Keratinocyte (primary cell): ENCODE measurements at regions not wholly inside any gene's neighbourhood (a gene's known extent, or its start where the extent isn't known, plus 50 kb on each side); places are given as distances from the start of the nearest gene placed in this dataset.

Experiments used
- DNase-seq: peaks from one replicate; pipeline ENCODE4 v3.0.0-alpha.2; 2011; ENCODE audit warnings: low read depth, missing footprints, low spot score
- FAIRE-seq: peaks from 2 replicates; lab custom pipeline; 2011; peaks lifted over from hg19 to GRCh38; lab: Jason Lieb, UNC
- H2AFZ ChIP-seq: 2 replicates; pipeline ENCODE4 v1.6.0; 2012; ENCODE audit warnings: low read length, control low read depth, inconsistent platforms; ENCODE audit not compliant: control insufficient read depth
- H3K27ac ChIP-seq: 2 replicates; pipeline ENCODE4 v1.5.1; 2011; ENCODE audit warnings: low read length; ENCODE audit not compliant: control insufficient read depth, insufficient read depth
- H3K27me3 ChIP-seq: 3 replicates; pipeline ENCODE4 v1.6.0; 2011; ENCODE audit warnings: low read length; ENCODE audit not compliant: control insufficient read depth, insufficient read depth; ENCODE audit errors: extremely low read depth
- H3K36me3 ChIP-seq, 2 experiments: 2 replicates in 1 of 2; 3 replicates in 1 of 2; pipeline ENCODE4 v1.5.1; 2011; ENCODE audit warnings: low read length in 2 of 2, mild to moderate bottlenecking in 1 of 2; ENCODE audit not compliant: control insufficient read depth in 2 of 2, insufficient read depth in 2 of 2; ENCODE audit errors: extremely low read depth in 1 of 2
- H3K4me1 ChIP-seq: 3 replicates; pipeline ENCODE4 v1.5.1; 2011; ENCODE audit warnings: low read length; ENCODE audit not compliant: control insufficient read depth, insufficient read depth; ENCODE audit errors: extremely low read depth
- H3K4me2 ChIP-seq: 3 replicates; pipeline ENCODE4 v1.6.0; 2011; ENCODE audit warnings: low read depth, low read length; ENCODE audit not compliant: control insufficient read depth, insufficient read depth; ENCODE audit errors: extremely low read depth
- H3K4me3 ChIP-seq, 3 experiments: fragments of 200-600 bp in 1 of 3; sonication (generic) in 1 of 3; 2 replicates in 2 of 3; 3 replicates in 1 of 3; pipeline ENCODE4 v1.5.1; 2011 to 2016; ENCODE audit warnings: low read length in 3 of 3, mild to moderate bottlenecking in 3 of 3, control low read depth in 2 of 3, inconsistent platforms in 1 of 3, low read depth in 1 of 3, mixed read lengths in 1 of 3, mixed run types in 1 of 3, moderate library complexity in 1 of 3; ENCODE audit not compliant: control insufficient read depth in 2 of 3, insufficient read depth in 2 of 3; ENCODE audit errors: extremely low read depth in 1 of 3
- H3K79me2 ChIP-seq: 2 replicates; pipeline ENCODE4 v1.6.0; 2012; ENCODE audit warnings: low read length; ENCODE audit not compliant: control insufficient read depth, insufficient read depth
- H3K9ac ChIP-seq: 3 replicates; pipeline ENCODE4 v1.6.0; 2011; ENCODE audit warnings: low read length; ENCODE audit not compliant: control insufficient read depth, insufficient read depth; ENCODE audit errors: extremely low read depth
- H3K9me1 ChIP-seq: 3 replicates; pipeline ENCODE4 v1.6.0; 2011; ENCODE audit warnings: low read length; ENCODE audit not compliant: control insufficient read depth, insufficient read depth; ENCODE audit errors: extremely low read depth
- H3K9me3 ChIP-seq: 2 replicates; pipeline ENCODE4 v1.5.1; 2012; ENCODE audit warnings: low read depth, low read length; ENCODE audit not compliant: control insufficient read depth
- H4K20me1 ChIP-seq: 3 replicates; pipeline ENCODE4 v1.6.0; 2011; ENCODE audit warnings: low read length; ENCODE audit not compliant: control insufficient read depth, insufficient read depth; ENCODE audit errors: extremely low read depth
- EZH2 ChIP-seq: IDR thresholded peaks from one replicate; pipeline ENCODE4 v1.6.1; 2012; ENCODE audit warnings: inconsistent platforms, mild to moderate bottlenecking, low read length, moderate library complexity
- dilution Hi-C: fragments of 300-500 bp; cut with MboI; formaldehyde crosslinking; loops from one replicate; pipeline ENCODE4 v1.7.0; 2020; ENCODE audit warnings: low sequenced_read_pairs; ENCODE audit not compliant: extremely low pct_ligation_motif_present
- TF ChIP-seq, protein P1 (sequence below), 3 experiments: IDR thresholded peaks in 1 of 3; conservative IDR thresholded peaks in 1 of 3; optimal IDR thresholded peaks in 1 of 3; 2 replicates in 2 of 3; 3 replicates in 1 of 3; pipeline versions ENCODE3 to v1.5.1; 2011; ENCODE audit warnings: low read length in 3 of 3, mild to moderate bottlenecking in 3 of 3, moderate library complexity in 2 of 3, control low read depth in 1 of 3, inconsistent platforms in 1 of 3; ENCODE audit not compliant: insufficient read depth in 2 of 3; ENCODE audit errors: extremely low read depth in 1 of 3

- no peak for FAIRE-seq
- dilution Hi-C loops: no loop called here
- no peak for DNase-seq
- Histone ChIP-seq H3K9ac (no peak overlapping the region), H3K4me1 (no peaks in the 10 kb centered on the region), H2AFZ (no peak overlapping the region), H3K27me3 (no peaks in the 10 kb centered on the region), H3K27ac (no peak overlapping the region), H3K36me3 (no peaks in the 10 kb centered on the region), H4K20me1 (no peaks in the 10 kb centered on the region), H3K9me3 (no peaks in the 10 kb centered on the region), H3K9me1 (no peaks in the 10 kb centered on the region), H3K4me3 (no peak overlapping the region), H3K4me2 (no peak overlapping the region), H3K79me2 (no peaks in the 10 kb centered on the region)
- TF ChIP-seq, protein P1, sequence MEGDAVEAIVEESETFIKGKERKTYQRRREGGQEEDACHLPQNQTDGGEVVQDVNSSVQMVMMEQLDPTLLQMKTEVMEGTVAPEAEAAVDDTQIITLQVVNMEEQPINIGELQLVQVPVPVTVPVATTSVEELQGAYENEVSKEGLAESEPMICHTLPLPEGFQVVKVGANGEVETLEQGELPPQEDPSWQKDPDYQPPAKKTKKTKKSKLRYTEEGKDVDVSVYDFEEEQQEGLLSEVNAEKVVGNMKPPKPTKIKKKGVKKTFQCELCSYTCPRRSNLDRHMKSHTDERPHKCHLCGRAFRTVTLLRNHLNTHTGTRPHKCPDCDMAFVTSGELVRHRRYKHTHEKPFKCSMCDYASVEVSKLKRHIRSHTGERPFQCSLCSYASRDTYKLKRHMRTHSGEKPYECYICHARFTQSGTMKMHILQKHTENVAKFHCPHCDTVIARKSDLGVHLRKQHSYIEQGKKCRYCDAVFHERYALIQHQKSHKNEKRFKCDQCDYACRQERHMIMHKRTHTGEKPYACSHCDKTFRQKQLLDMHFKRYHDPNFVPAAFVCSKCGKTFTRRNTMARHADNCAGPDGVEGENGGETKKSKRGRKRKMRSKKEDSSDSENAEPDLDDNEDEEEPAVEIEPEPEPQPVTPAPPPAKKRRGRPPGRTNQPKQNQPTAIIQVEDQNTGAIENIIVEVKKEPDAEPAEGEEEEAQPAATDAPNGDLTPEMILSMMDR (optimal IDR thresholded peaks at IDR 0.05 in 1 of 3, IDR thresholded peaks at IDR 0.05 in 1 of 3, conservative IDR thresholded peaks at IDR 0.05 in 1 of 3; ENCODE audit: extremely low read depth in 1 of 3, insufficient read depth in 2 of 3, low read length in 3 of 3): no peak
- TF ChIP-seq EZH2: no peak
Measured at GRCh38 chr4:28211676-28212470, 1351.2 kb downstream of the STIM2 start.

DNA sequence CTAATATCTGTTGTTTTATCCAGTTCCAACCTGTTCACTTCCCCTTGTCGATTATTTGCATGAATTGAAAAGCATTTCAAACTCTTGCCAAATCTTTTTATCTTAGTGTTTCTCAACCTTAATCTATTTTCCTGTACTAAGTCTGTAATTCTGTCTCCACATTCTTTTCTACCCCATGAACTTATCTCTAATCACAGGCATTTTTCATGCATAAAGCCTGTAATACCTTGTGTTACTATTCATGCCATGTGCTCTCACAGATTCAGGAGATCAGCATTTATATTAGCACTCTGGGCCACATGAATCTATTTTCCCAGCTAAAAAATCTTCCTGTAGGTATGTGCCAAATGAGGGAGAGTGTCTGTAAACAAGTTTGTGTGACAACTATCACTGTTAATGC lies 1360.9 kb downstream of the STIM2 start:
- FAIRE-seq (no peak), DNase-seq (no peak)
- Histone ChIP-seq H3K4me2 (no peak overlapping the region), H3K4me3 (no peak overlapping the region), H3K4me1 (no peaks in the 10 kb centered on the region), H3K9ac (no peak overlapping the region), H3K27me3 (no peaks in the 10 kb centered on the region), H3K36me3 (no peaks in the 10 kb centered on the region), H2AFZ (no peak overlapping the region), H3K79me2 (no peaks in the 10 kb centered on the region), H3K9me1 (no peaks in the 10 kb centered on the region), H3K9me3 (no peaks in the 10 kb centered on the region), H3K27ac (no peak overlapping the region), H4K20me1 (no peaks in the 10 kb centered on the region)
- dilution Hi-C loops: no loop called here
- TF ChIP-seq EZH2: no peak
- TF ChIP-seq, protein P1 (optimal IDR thresholded peaks at IDR 0.05 in 1 of 3, IDR thresholded peaks at IDR 0.05 in 1 of 3, conservative IDR thresholded peaks at IDR 0.05 in 1 of 3; ENCODE audit: extremely low read depth in 1 of 3, insufficient read depth in 2 of 3, low read length in 3 of 3): no peak
